Tibial artery (tissue), 4 donors: ENCODE measurements at regions not wholly inside any gene's neighbourhood (a gene's known extent, or its start where the extent isn't known, plus 50 kb on each side); places are given as distances from the start of the nearest gene placed in this dataset.
A peak's percentile ranks its signal among the peaks of the same experiment; 100 is the strongest.

Source experiments
- DNase-seq, 2 donors: peaks; one replicate each; pipeline ENCODE4 v3.0.0-alpha.2; 2019
- H3K27ac ChIP-seq, 2 donors: fragments of 200-600 bp; sonication (generic) in 1 of 2; 1 replicate in 1 of 2; 2 replicates in 1 of 2; pipeline ENCODE4 v1.5.1; 2018 to 2019; ENCODE audit warnings: mild to moderate bottlenecking in 1 of 2
- H3K27me3 ChIP-seq, 2 donors: fragments of 200-600 bp; sonication (generic) in 1 of 2; one replicate each; pipeline versions ENCODE4 v1.5.1 to v1.6.0; 2016 to 2019
- H3K36me3 ChIP-seq, 3 donors: fragments of 200-600 bp; sonication (generic) in 2 of 3; one replicate each; pipeline ENCODE4 v1.5.1; 2016 to 2019; ENCODE audit warnings: mild to moderate bottlenecking in 2 of 3
- H3K4me1 ChIP-seq, 4 donors: fragments of 200-600 bp; sonication (generic) in 2 of 4; 1 replicate in 3 of 4; 2 replicates in 1 of 4; pipeline ENCODE4 v1.5.1; 2016 to 2019
- H3K4me3 ChIP-seq, 2 donors: fragments of 200-600 bp; sonication (generic) in 1 of 2; 1 replicate in 1 of 2; 2 replicates in 1 of 2; pipeline ENCODE4 v1.5.1; 2018 to 2019; ENCODE audit warnings: mild to moderate bottlenecking in 2 of 2
- H3K9me3 ChIP-seq, 3 donors: fragments of 200-600 bp; sonication (generic) in 1 of 3; one replicate each; pipeline ENCODE4 v1.5.1; 2016 to 2019
- CTCF ChIP-seq, 2 experiments: fragments of 200-600 bp in 1 of 2; fragments of 450-650 bp in 1 of 2; IDR thresholded peaks; one replicate each; pipeline ENCODE4 v1.5.1; 2017 to 2019; ENCODE audit warnings: antibody characterized with exemption in 2 of 2, mild to moderate bottlenecking in 1 of 2, moderate library complexity in 1 of 2
- intact Hi-C: fragments of 100-400 bp; cut with DNase I; formaldehyde crosslinking; loops from one replicate; pipeline ENCODE4 v1.15.0; 2023; ENCODE audit warnings: low total_unique reads

DNA sequence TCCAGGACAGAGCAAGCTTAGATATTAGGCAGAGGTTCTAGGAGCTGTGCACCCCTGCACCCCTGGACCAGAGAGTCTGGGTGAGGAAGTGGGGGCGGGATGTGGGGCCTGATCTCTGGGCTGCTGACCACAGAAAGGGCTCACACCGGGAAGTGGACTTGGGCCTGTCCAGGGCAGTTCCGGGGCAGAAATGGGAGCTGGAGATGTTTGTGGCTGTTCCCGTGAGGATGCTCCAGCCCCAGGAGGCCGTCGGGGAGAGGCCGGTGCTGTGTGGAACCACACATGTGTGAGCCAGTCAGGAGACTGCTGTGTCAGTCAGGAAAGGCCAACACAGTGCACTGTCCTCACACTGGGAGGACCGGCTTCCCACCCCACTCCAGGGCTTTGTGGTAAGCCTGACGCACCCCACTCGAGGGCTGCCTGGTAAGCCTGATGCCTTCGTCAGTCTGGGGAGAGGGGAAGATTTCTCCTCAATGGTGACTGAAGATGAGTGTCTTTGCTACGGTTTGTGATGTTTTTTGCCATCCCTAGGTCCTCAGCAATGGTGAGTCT is 741.0 kb downstream of the BRD1 start:
- intact Hi-C loops: no loop called here
- no peaks in the 10 kb centered on the region for H3K9me3 ChIP-seq
- H3K27me3 ChIP-seq: peaks cover 0 to 35% of the 10 kb centered on the region in 2 donors
- no peaks in the 10 kb centered on the region for H3K4me1 ChIP-seq
- TF ChIP-seq CTCF (IDR thresholded peaks at IDR 0.05): no peak
- peak in 1 of 2 donors; percentile 41 for DNase-seq
- H3K36me3 ChIP-seq: no peaks in the 10 kb centered on the region
- no peak overlapping the region for H3K4me3 ChIP-seq
- no peak overlapping the region for H3K27ac ChIP-seq

DNA sequence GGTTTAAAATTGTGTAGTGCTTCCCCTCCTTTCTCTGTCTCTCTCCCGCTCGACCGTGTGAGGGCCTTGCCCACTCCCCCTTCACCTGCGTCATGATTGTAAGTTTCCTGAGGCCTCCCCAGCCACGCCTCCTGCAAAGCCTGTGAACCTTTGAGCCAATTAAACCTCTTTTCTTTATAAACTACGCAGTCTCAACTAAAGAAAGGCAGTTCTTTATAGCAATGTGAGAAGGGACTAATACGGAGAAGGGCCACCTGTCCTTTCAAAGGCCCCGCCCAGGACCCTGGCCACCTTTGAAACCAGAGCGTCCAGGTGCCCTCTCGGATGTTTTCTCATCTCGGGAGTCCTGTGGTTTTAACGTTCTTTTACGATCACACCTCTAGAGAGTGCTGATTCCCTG is 741.5 kb downstream of the BRD1 start:
- intact Hi-C loops: no loop called here
- Histone ChIP-seq H3K27ac (no peak overlapping the region), H3K4me3 (no peak overlapping the region), H3K27me3 (peaks cover 0 to 30% of the 10 kb centered on the region in 2 donors), H3K9me3 (no peaks in the 10 kb centered on the region), H3K4me1 (no peaks in the 10 kb centered on the region), H3K36me3 (no peaks in the 10 kb centered on the region)
- TF ChIP-seq CTCF (IDR thresholded peaks at IDR 0.05): no peak
- peak in 1 of 2 donors; percentile 19 for DNase-seq

- no peaks in the 10 kb centered on the region for H3K9me3 ChIP-seq
- H3K27ac ChIP-seq: no peak overlapping the region
- DNase-seq: peak in 1 of 2 donors; percentile 54
- intact Hi-C loops: no loop called here
- H3K36me3 ChIP-seq: no peaks in the 10 kb centered on the region
- H3K4me3 ChIP-seq: no peak overlapping the region
- no peaks in the 10 kb centered on the region for H3K4me1 ChIP-seq
- no peak for TF ChIP-seq CTCF (IDR thresholded peaks at IDR 0.05)
- peaks cover 0 to 25% of the 10 kb centered on the region in 2 donors for H3K27me3 ChIP-seq
Measured at GRCh38 chr22:49084206-49084605, 743.5 kb downstream of the BRD1 start.

DNA sequence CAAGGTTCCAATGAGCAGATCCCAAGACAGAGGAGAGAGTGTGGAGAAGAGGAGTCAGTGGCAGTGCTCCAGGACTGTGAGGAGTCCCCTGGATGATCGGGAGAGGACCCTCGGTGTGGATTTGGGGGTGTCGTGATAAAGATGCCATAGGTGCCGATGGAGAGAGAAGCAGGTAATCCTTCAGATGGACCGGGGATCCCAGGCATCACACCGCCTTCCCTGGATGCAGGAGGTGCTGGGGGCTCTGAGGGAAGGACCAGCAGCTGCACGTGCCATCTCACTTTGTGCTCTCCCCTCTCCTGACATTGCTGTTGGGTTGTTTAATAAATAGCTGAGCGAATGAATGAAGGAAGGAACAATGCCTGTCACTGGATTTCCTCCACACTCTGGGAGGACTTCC is 744.1 kb downstream of the BRD1 start:
- H3K27ac ChIP-seq: no peak overlapping the region
- no peak for TF ChIP-seq CTCF (IDR thresholded peaks at IDR 0.05)
- peaks cover 0 to 22% of the 10 kb centered on the region in 2 donors for H3K27me3 ChIP-seq
- DNase-seq: peak in 1 of 2 donors; percentile 21
- H3K4me1 ChIP-seq: no peaks in the 10 kb centered on the region
- H3K4me3 ChIP-seq: no peak overlapping the region
- H3K9me3 ChIP-seq: no peaks in the 10 kb centered on the region
- intact Hi-C loops: no loop called here
- no peaks in the 10 kb centered on the region for H3K36me3 ChIP-seq

GRCh38 chr22:49082451-49082850 is 745.2 kb downstream of the BRD1 start:
- peak in 1 of 2 donors; percentile 13 for DNase-seq
- Histone ChIP-seq H3K27ac (no peak overlapping the region), H3K4me3 (no peak overlapping the region), H3K9me3 (no peaks in the 10 kb centered on the region), H3K36me3 (no peaks in the 10 kb centered on the region), H3K4me1 (no peaks in the 10 kb centered on the region), H3K27me3 (peaks cover 0 to 16% of the 10 kb centered on the region in 2 donors)
- intact Hi-C loops: no loop called here
- TF ChIP-seq CTCF (IDR thresholded peaks at IDR 0.05): no peak

GRCh38 chr22:49081926-49082325 is 745.7 kb downstream of the BRD1 start:
- peak in 1 of 2 donors; percentile 37 for DNase-seq
- intact Hi-C loops: no loop called here
- H3K27me3 ChIP-seq: peaks cover 0 to 16% of the 10 kb centered on the region in 2 donors
- TF ChIP-seq CTCF (IDR thresholded peaks at IDR 0.05): no peak
- no peak overlapping the region for H3K27ac ChIP-seq
- no peak overlapping the region for H3K4me3 ChIP-seq
- no peaks in the 10 kb centered on the region for H3K9me3 ChIP-seq
- no peaks in the 10 kb centered on the region for H3K36me3 ChIP-seq
- H3K4me1 ChIP-seq: no peaks in the 10 kb centered on the region
